Epithelial cell of proximal tubule (primary cell): ENCODE measurements at regions not wholly inside any gene's neighbourhood (a gene's known extent, or its start where the extent isn't known, plus 50 kb on each side); places are given as distances from the start of the nearest gene placed in this dataset.

Source experiments
- DNase-seq: peaks from one replicate; pipeline ENCODE4 v3.0.0-alpha.2; 2011; ENCODE audit warnings: low read depth
- H3K4me3 ChIP-seq: 2 replicates; pipeline ENCODE4 v1.5.1; 2011; ENCODE audit warnings: low read depth, mild to moderate bottlenecking, low read length
- CTCF ChIP-seq: conservative IDR thresholded peaks from 2 replicates; pipeline ENCODE4 v1.5.1; 2012; ENCODE audit warnings: low read depth, mild to moderate bottlenecking, low read length

GRCh38 chr2:16314691-16315457 is 350.8 kb downstream of the CYRIA start:
- DNase-seq = no peak
- TF ChIP-seq CTCF = no peak
- H3K4me3 ChIP-seq = no peak overlapping the region

GRCh38 chr2:16314001-16314400 is 351.6 kb downstream of the CYRIA start:
- TF ChIP-seq CTCF = no peak
- no peak overlapping the region for H3K4me3 ChIP-seq
- DNase-seq = no peak

GRCh38 chr2:16313235-16313975 is 352.2 kb downstream of the CYRIA start:
- H3K4me3 ChIP-seq = no peak overlapping the region
- no peak for DNase-seq
- TF ChIP-seq CTCF = no peak

- no peak overlapping the region for H3K4me3 ChIP-seq
- no peak for TF ChIP-seq CTCF
- no peak for DNase-seq
These were observed 352.9 kb downstream of the CYRIA start for GRCh38 chr2:16312771-16313170.

- DNase-seq = no peak
- TF ChIP-seq CTCF = no peak
- no peak overlapping the region for H3K4me3 ChIP-seq
These were observed 353.9 kb downstream of the CYRIA start for GRCh38 chr2:16311521-16312440.

- H3K4me3 ChIP-seq = no peak overlapping the region
- DNase-seq = no peak
- TF ChIP-seq CTCF = no peak
These were observed 356.8 kb downstream of the CYRIA start for GRCh38 chr2:16308816-16309215.
